Transverse colon (tissue), 4 donors: ENCODE measurements at regions not wholly inside any gene's neighbourhood (a gene's known extent, or its start where the extent isn't known, plus 50 kb on each side); places are given as distances from the start of the nearest gene placed in this dataset.

Experiments used
- DNase-seq: peaks from one replicate; pipeline ENCODE4 v3.0.0-alpha.2; 2019
- H3K27ac ChIP-seq, 4 donors: fragments of 200-600 bp; sonication (generic); 2 replicates each; pipeline ENCODE4 v1.5.1; 2016 to 2018; ENCODE audit warnings: inconsistent platforms in 4 of 4
- H3K27me3 ChIP-seq: fragments of 200-600 bp; sonication (generic); 2 replicates; pipeline ENCODE4 v1.5.1; 2017; ENCODE audit warnings: inconsistent platforms
- H3K36me3 ChIP-seq, 4 donors: fragments of 200-600 bp; sonication (generic); 2 replicates each; pipeline ENCODE4 v1.5.1; 2017 to 2019; ENCODE audit warnings: inconsistent platforms in 4 of 4
- H3K4me1 ChIP-seq, 4 donors: fragments of 200-600 bp; sonication (generic); 2 replicates each; pipeline ENCODE4 v1.5.1; 2017 to 2020; ENCODE audit warnings: inconsistent platforms in 4 of 4
- H3K4me3 ChIP-seq, 4 donors: fragments of 200-600 bp; sonication (generic); 1 replicate in 1 of 4; 2 replicates in 3 of 4; pipeline versions ENCODE4 v1.5.1 to v1.6.1; 2017 to 2019; ENCODE audit warnings: inconsistent platforms in 4 of 4
- H3K9me3 ChIP-seq, 2 donors: fragments of 200-600 bp; sonication (generic); 2 replicates each; pipeline ENCODE4 v1.5.1; 2017 to 2019; ENCODE audit warnings: inconsistent platforms in 2 of 2
- EP300 ChIP-seq: sonication (generic); formaldehyde crosslinking; IDR thresholded peaks from one replicate; pipeline ENCODE4 v1.6.1; 2017; ENCODE audit warnings: antibody characterized with exemption, low read depth
- POLR2A ChIP-seq: fragments of 450-650 bp; IDR thresholded peaks from one replicate; pipeline ENCODE4 v1.6.1; 2016; ENCODE audit warnings: antibody characterized with exemption, mild to moderate bottlenecking, moderate library complexity
- POLR2AphosphoS5 ChIP-seq, 3 donors: sonication (generic); formaldehyde crosslinking; IDR thresholded peaks; one replicate each; pipeline ENCODE4 v1.6.1; 2016; ENCODE audit warnings: antibody characterized with exemption in 3 of 3
- WGBS, 2 donors: methylation state at CpG; one replicate each; pipeline ENCODE4 v1.1.5; 2018; ENCODE audit warnings: low coverage in 1 of 2; 5-methylcytosine and 5-hydroxymethylcytosine counted together
- in situ Hi-C, 4 donors: fragments of 200-750 bp; cut with MboI; loops; one replicate each; pipeline versions ENCODE4 v1.15.0 to v1.15.1; 2017; ENCODE audit warnings: low sequenced_read_pairs in 3 of 4, low pct_ligation_motif_present in 1 of 4, low pct_unique_long_range_greater_than_20kb in 1 of 4
- intact Hi-C: fragments of 100-400 bp; cut with DNase I; formaldehyde crosslinking; loops from one replicate; pipeline ENCODE4 v1.15.1; 2023; ENCODE audit warnings: low total_unique reads
- TF ChIP-seq, protein P1 (sequence below), 5 experiments: fragments of 200-600 bp in 3 of 5; fragments of 450-650 bp in 2 of 5; sonication (generic) in 3 of 5; IDR thresholded peaks; 1 replicate in 2 of 5; 2 replicates in 3 of 5; pipeline ENCODE4 v1.5.1; 2016 to 2017; ENCODE audit warnings: antibody characterized with exemption in 5 of 5, inconsistent platforms in 3 of 5, mild to moderate bottlenecking in 2 of 5, moderate library complexity in 1 of 5

DNA sequence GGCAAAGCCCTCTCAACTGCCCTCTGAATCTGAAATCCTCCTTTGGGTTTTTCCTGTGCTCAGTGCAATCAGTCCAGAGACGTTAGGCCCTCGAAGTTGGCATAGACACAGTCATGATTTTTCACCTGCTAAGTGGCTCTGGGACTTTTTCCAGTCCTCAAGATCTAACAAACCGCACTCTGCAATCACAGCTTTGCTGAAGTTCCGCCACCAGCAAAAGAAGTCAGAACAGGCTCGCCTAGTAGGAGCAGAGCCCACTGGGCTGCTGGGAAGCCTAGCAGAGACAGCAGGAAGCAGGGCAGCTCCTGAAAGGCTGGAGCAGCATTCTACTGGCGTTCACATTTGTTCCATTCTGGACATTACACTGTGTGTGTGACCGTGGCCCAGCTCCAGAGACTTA is 222.8 kb upstream of the KIF2A start:
- H3K9me3 ChIP-seq, result no peaks in the 10 kb centered on the region
- no peaks in the 10 kb centered on the region for H3K4me1 ChIP-seq
- TF ChIP-seq, protein P1, sequence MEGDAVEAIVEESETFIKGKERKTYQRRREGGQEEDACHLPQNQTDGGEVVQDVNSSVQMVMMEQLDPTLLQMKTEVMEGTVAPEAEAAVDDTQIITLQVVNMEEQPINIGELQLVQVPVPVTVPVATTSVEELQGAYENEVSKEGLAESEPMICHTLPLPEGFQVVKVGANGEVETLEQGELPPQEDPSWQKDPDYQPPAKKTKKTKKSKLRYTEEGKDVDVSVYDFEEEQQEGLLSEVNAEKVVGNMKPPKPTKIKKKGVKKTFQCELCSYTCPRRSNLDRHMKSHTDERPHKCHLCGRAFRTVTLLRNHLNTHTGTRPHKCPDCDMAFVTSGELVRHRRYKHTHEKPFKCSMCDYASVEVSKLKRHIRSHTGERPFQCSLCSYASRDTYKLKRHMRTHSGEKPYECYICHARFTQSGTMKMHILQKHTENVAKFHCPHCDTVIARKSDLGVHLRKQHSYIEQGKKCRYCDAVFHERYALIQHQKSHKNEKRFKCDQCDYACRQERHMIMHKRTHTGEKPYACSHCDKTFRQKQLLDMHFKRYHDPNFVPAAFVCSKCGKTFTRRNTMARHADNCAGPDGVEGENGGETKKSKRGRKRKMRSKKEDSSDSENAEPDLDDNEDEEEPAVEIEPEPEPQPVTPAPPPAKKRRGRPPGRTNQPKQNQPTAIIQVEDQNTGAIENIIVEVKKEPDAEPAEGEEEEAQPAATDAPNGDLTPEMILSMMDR (IDR thresholded peaks at IDR 0.05), result no peak
- TF ChIP-seq POLR2AphosphoS5 (IDR thresholded peaks at IDR 0.05), result no peak
- no peak for TF ChIP-seq POLR2A
- TF ChIP-seq EP300, result no peak
- no peak overlapping the region for H3K4me3 ChIP-seq
- H3K36me3 ChIP-seq, result no peaks in the 10 kb centered on the region
- intact Hi-C loops, result no loop called here
- no peak overlapping the region for H3K27ac ChIP-seq
- in situ Hi-C loops, result no loop called here
- H3K27me3 ChIP-seq, result no peaks in the 10 kb centered on the region
- no peak for DNase-seq
- WGBS, 2 donors, result 73 to 85% methylated on average over 2 to 7 of the region's 7 CpGs

DNA sequence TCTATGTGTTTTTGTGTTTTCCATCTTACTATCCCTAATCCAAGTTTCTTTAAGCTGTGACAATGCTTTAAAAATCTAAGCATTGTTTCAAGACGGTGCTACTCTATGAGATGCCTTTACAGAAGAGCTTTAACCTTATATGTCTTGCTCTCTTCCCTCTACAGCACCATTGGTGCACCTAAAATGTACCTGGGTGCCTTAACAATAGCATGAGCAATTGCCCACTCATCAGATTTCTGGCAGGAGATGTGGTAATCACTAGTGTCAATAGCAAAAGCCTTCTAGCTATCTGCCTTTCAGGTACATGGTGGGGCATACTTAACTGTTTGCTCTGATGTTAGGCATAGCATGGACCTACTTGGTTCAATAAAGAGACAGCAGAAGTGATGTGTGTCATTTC is 222.3 kb upstream of the KIF2A start:
- Histone ChIP-seq H3K27me3 (no peaks in the 10 kb centered on the region), H3K9me3 (no peaks in the 10 kb centered on the region), H3K36me3 (no peaks in the 10 kb centered on the region), H3K4me3 (no peak overlapping the region), H3K4me1 (no peaks in the 10 kb centered on the region), H3K27ac (no peak overlapping the region)
- intact Hi-C loops (no loop called here), in situ Hi-C loops (no loop called here)
- no peak for TF ChIP-seq POLR2AphosphoS5 (IDR thresholded peaks at IDR 0.05)
- no peak for TF ChIP-seq EP300
- TF ChIP-seq, protein P1 (IDR thresholded peaks at IDR 0.05), result no peak
- TF ChIP-seq POLR2A, result no peak
- no peak for DNase-seq
- WGBS, 2 donors, result 89% methylated on average over 1 of the region's 1 CpG; no CpG with 5 or more reads in 1 of the 2 donors

DNA sequence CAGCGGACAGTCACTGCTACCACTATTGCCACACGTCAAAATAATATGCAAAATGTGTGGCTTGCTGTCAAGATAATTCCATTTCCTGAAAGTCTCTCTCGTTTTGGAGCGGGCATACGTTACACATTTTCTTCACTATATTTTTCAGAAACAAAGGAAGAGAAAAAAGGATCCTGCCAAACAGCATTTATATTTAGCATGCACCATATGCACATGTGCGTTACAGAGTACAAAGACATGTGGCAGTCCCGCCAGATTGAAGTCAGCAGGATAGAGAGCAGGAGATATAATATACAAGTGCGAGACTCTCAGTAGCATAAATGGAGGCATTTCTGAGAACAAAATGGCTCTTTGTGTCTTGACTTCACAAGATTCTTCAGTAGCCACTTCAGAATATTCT is 221.6 kb upstream of the KIF2A start:
- intact Hi-C loops (no loop called here), in situ Hi-C loops (no loop called here)
- no peak for DNase-seq
- 81 to 89% methylated on average over 7 to 8 of the region's 8 CpGs for WGBS, 2 donors
- TF ChIP-seq, protein P1 (IDR thresholded peaks at IDR 0.05), result no peak
- no peak for TF ChIP-seq EP300
- no peak for TF ChIP-seq POLR2AphosphoS5 (IDR thresholded peaks at IDR 0.05)
- TF ChIP-seq POLR2A, result no peak
- H3K27ac ChIP-seq, result no peak overlapping the region
- no peaks in the 10 kb centered on the region for H3K27me3 ChIP-seq
- H3K4me1 ChIP-seq, result no peaks in the 10 kb centered on the region
- H3K9me3 ChIP-seq, result no peaks in the 10 kb centered on the region
- no peaks in the 10 kb centered on the region for H3K36me3 ChIP-seq
- H3K4me3 ChIP-seq, result no peak overlapping the region

DNA sequence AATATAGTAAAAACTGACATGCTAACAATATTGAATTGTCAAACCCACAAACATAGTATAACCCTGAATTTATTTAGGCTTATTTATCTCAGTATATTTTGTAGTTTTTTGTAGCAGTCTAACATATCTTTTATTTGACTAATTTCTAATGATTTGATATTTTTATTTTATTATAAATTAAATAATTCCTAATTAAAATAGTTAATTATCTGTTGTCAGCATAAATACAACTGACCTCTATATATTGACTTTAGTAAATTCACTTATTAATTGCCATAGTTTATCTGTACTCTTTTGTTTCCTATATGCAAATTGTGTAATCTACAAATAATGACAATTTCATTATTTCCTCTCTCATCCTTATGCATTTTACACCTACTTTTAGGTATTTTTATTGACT is 215.1 kb upstream of the KIF2A start:
- H3K27me3 ChIP-seq, result no peaks in the 10 kb centered on the region
- TF ChIP-seq POLR2A (no peak), POLR2AphosphoS5 (IDR thresholded peaks at IDR 0.05) (no peak), EP300 (no peak)
- intact Hi-C loops, result no loop called here
- no peak for DNase-seq
- H3K27ac ChIP-seq, result no peak overlapping the region
- H3K4me3 ChIP-seq, result no peak overlapping the region
- in situ Hi-C loops, result no loop called here
- H3K9me3 ChIP-seq, result no peaks in the 10 kb centered on the region
- H3K36me3 ChIP-seq, result no peaks in the 10 kb centered on the region
- peaks cover 0 to 7% (median 0%) of the 10 kb centered on the region in 4 donors for H3K4me1 ChIP-seq

DNA sequence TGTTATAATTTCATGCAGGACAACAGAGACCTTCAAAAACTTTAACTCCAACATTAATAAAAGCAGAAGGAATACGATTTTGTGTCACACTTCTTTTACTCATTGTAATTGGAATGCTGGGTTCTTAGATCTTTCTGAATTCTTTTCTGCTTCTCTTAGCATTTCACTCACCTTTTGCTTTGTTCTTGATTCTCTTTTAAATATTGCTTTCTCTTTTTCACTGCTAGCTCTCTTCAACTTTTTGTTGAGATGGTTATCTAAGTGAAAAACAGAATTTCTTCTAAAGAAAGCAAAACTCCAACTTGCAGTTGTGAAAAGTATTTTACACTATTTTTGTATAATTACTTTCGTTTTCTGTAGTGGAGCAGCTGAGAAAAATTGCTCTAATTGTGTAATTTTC is 212.6 kb upstream of the KIF2A start:
- Histone ChIP-seq H3K4me1 (peaks cover 0 to 7% (median 0%) of the 10 kb centered on the region in 4 donors), H3K27ac (no peak overlapping the region), H3K4me3 (no peak overlapping the region), H3K36me3 (no peaks in the 10 kb centered on the region), H3K27me3 (no peaks in the 10 kb centered on the region), H3K9me3 (no peaks in the 10 kb centered on the region)
- in situ Hi-C loops, result no loop called here
- 19 to 41% methylated on average over 2 of the region's 2 CpGs for WGBS, 2 donors
- DNase-seq, result no peak
- TF ChIP-seq, protein P1 (IDR thresholded peaks at IDR 0.05), result no peak
- TF ChIP-seq POLR2AphosphoS5 (IDR thresholded peaks at IDR 0.05) (no peak), POLR2A (no peak), EP300 (no peak)
- intact Hi-C loops, result no loop called here
